NCI-H1694 treated with DMSO at 0.1 percent for 48 hours (cell line): ENCODE measurements at regions not wholly inside any gene's neighbourhood (a gene's known extent, or its start where the extent isn't known, plus 50 kb on each side); places are given as distances from the start of the nearest gene placed in this dataset.
"Not testable (repeated sequence)": the region's sequence is repeated elsewhere in the genome, so short reads cannot be mapped to it uniquely, and the experiment has no call there.

Experiments used
- DNase-seq: peaks from one replicate; lab custom pipeline; 2025; lab: John Stamatoyannopoulos, UW

GRCh38 chr12:33187409-33187808 is 252.2 kb downstream of the SYT10 start:
- DNase-seq, result no peak

GRCh38 chr12:33184161-33184560 is 255.5 kb downstream of the SYT10 start:
- DNase-seq, result no peak

DNA sequence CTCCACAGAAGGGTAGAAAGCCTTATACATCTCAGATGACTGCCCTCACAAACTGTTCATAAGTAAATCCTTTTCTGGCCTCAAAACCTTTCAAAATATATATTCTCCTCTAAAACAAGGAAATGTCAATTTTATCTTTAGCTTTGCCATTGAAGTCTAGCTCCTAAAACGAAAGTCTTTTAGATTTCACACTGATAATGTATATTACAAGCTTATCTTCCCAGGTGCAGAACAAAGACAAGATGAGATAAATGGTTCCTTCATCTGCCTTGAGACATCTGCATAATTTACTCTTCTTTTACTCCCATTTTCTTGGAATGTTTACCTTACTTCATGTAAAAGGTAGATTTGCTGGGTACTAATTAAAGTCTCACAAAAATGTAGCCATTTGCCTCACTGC is 257.1 kb downstream of the SYT10 start:
- no peak for DNase-seq

DNA sequence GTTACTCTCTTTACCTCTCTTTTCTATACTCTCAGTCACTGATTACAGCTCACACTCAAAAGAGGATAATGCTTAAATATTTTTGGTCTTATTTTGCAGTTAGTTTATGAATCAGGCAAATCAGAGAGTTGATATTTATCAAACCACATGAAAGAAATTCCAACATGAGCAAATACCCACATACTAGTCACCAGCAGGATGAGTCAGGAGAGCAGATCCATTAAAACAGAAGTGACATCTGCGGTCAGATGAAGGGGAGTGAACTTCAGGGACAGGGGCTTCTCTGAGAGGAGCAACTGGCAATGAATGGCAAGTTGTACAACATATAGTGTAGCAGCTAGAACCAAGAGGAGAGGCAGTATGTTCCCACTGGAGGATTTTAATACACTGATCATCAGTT is 258.7 kb downstream of the SYT10 start:
- no peak for DNase-seq

DNA sequence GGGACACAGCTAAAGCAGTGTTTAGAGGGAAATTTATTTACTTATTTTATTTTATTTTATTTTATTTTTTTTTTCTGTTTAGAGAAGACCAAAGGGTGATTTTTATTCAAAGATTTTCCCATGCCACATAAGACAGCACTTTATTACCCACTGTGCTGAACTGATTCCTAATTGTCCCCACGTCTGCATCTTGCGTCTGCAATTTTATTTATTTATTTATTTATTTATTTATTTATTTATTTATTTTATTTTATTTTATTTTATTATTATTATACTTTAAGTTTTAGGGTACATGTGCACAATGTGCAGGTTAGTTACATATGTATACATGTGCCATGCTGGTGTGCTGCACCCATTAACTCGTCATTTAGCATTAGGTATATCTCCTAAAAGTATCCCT is 269.7 kb upstream of the PKP2 start:
- DNase-seq, result not testable (repeated sequence)

GRCh38 chr12:33156042-33156441 is 259.5 kb upstream of the PKP2 start:
- no peak for DNase-seq

DNA sequence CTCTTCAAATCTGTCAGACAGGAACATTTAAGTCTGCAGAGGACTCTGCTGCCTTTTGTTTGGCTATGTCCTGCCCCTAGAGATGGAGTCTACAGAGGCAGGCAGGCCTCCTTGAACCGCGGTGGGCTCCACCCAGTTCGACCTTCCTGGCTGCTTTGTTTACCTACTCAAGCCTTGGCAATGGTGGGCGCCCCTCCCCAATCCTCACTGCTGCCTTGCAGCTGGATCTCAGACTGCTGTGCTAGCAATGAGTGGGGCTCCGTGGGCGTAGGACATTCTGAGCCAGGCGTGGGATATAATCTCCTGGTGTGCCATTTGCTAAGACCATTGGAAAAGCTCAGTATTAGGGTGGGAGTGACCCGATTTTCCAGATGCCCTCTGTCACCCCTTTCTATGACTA is 250.7 kb upstream of the PKP2 start:
- not testable (repeated sequence) for DNase-seq

GRCh38 chr12:33129500-33129899 is 232.9 kb upstream of the PKP2 start:
- DNase-seq, result no peak

- DNase-seq, result no peak
Measured at GRCh38 chr12:33125755-33126154, 229.2 kb upstream of the PKP2 start.

DNA sequence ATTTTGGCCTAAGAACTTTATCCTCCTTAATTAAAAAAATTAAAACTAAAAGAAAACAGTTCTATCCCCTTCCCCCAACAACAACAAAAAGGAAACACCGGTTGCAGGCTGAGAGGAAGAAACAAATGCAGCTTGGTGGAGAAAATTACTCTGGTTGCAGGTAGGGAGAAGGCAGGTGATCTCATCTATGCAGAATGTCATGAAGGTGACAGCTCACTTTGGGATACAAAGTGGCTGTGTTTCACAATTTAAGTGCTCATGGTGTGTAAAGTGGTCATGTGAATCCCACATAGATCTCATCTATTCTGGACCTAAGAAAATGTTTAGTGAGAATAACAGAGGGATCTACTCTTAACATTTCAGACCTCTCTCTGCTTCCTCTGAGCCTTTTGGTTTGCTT is 219.7 kb upstream of the PKP2 start:
- no peak for DNase-seq

DNA sequence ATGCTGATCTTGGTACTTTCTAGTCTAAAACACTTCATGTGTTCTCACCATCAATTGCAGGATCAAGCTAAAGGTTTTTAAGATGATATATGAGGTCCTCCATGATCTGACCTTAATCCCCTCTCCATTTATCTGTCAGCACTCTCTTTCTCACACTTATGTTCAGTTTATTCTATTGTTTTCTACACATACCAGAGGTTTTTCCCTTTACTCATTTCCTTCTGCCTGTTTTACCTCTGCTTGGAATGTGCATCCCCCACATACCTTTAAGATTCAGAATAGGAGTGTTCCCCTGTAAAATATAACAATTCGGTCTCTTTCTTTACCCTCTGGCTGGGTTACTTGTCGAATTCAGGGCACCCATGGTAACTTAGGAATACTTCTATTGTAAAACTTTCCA is 219.1 kb upstream of the PKP2 start:
- no peak for DNase-seq

GRCh38 chr12:33111850-33112249 is 215.3 kb upstream of the PKP2 start:
- DNase-seq, result no peak

- not testable (repeated sequence) for DNase-seq
Measured at GRCh38 chr12:33107827-33108226, 211.2 kb upstream of the PKP2 start.

GRCh38 chr12:33093534-33093933 is 197.0 kb upstream of the PKP2 start:
- DNase-seq, result no peak

- not testable (repeated sequence) for DNase-seq
Measured at GRCh38 chr12:33087876-33088275, 191.3 kb upstream of the PKP2 start.

DNA sequence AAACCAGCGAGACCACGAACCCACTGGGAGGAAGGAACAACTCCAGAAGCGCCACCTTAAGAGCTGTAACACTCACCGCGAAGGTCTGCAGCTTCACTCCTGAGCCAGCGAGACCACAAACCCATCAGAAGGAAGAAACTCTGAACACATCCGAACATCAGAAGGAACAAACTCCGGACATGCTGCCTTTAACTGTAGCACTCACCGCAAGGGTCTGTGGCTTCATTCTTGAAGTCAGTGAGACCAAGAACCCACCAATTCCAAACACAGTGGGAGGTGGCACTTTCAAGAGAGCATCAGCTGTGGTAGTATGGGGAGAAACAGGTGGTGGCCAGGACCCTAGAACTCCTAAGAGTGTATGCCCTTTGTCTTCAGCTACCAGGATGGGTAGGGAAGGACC is 179.8 kb upstream of the PKP2 start:
- not testable (repeated sequence) for DNase-seq

DNA sequence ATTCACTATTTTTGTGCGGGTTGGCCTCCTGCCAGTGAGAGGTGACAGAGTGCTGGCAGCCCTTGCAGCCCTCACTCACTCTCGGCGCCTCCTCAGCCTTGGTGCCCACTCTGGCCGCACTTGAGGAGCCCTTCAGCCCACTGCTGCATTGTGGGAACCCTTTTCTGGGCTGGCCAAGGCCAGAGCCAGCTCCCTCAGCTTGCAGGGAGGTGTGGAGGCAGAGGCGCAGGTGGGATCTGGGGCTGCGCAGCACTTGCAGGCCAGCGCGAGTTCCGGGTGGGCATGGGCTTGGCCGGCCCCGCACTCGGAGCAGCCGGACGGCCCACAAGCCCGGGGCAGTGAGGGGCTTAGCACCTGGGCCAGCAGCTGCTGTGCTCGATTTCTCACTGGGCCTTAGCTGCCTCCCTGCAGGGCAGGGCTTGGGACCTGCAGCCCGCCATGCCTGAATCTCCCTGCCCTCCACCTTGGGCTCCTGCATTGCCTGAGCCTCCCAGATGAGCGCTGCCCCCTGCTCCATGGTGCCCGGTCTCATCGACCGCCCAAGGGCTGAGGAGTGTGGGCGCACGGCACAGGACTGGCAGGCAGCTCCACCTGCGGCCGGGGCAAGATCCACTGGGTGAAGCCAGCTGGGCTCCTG is 178.7 kb upstream of the PKP2 start:
- DNase-seq, result not testable (repeated sequence)

DNA sequence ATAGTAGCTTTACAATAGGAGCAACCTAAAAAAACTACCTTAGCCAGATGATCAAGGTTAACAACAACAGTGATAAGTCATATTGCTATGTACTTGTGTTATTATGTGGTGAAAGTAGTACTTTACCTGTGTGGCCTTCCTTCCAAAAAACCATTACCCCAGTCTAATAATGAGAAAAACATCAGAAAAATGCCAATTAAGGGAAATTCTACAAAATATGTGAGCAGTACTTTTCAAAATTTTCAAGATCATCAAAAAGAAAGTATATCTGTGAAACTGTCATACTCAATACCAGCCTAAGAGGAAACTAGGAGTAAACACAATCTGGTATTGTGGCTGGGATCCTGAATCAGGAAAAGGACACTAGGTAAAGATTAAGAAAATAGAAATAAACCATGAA is 165.3 kb upstream of the PKP2 start:
- DNase-seq, result no peak

GRCh38 chr12:33054371-33054770 is 157.8 kb upstream of the PKP2 start:
- DNase-seq, result no peak

- DNase-seq, result no peak
Measured at GRCh38 chr12:33052141-33053051, 155.8 kb upstream of the PKP2 start.

DNA sequence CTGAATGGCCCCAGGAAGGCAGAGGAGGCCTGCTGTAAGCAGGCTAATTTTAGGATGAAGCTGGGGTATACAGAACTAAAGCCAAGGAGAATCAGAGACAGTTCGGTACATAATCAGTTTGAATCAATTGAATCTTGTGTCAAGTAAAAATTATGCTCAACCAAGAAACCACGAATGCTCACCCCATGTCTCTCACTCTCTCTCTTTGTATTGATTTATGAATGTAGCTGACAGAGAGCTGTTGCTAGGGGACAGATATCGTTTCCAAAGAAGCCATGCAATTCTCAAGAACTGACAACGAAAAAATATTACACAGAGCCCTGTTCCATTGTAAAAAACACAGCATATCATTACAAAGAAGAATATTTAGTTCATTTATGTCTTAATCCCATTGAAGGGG is 151.1 kb upstream of the PKP2 start:
- DNase-seq, result no peak

DNA sequence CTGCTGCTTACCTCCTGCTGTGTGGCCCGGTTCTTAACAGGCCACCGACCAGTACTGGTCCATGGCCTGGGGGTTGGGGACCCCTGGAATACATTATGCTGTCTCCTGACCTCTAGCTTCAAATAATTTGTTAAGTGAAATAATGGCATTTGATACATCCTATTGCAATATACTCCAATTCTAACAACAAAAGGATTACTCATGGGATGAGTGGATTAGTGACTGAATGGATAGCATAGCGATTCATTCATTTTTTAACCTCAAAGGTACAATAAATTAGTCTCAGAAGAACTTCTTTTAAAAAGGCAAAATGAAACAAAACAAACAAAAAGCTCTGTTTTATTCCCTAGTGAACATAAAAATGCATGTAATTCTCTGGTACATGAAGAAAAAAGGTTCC is 147.9 kb upstream of the PKP2 start:
- DNase-seq, result no peak

DNA sequence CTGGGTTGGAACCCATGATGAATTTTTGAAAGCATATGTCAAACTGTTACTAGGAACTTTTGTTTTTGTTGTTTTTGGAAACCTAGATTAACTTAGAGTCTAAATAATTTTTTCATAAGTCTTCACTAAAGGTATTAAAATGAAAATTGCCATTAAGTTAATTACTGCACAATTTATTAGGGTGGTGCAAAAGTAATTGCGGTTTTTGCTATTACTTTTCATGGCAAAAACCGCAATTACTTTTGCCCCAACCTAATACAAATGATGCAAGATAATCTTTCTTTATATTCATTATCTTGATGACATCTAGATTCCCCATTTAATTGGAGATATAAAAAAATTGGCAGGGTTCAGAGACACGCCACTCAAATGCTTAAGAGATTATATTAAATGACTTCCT is 145.0 kb upstream of the PKP2 start:
- DNase-seq, result no peak

DNA sequence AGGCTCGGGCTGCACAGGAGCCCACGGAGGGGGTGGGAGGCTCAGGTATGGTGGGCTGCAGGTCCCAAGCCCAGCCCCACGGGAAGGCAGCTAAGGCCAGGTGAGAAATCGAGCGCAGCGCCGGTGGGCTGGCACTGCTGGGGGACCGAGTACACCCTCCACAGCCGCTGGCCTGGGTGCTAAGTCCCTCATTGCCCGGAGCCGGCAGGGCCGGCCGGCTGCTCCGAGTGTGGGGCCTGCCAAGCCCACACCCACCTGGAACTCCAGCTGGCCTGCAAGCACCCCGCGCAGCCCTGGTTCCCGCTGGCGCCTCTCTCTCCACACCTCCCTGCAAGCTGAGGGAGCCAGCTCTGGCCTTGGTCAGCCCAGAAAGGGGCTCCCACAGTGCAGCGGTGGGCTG is 137.4 kb upstream of the PKP2 start:
- DNase-seq, result not testable (repeated sequence)
